ENCODE measurements at regions not wholly inside any gene's neighbourhood (a gene's known extent, or its start where the extent isn't known, plus 50 kb on each side); places are given as distances from the start of the nearest gene placed in this dataset.

DNA sequence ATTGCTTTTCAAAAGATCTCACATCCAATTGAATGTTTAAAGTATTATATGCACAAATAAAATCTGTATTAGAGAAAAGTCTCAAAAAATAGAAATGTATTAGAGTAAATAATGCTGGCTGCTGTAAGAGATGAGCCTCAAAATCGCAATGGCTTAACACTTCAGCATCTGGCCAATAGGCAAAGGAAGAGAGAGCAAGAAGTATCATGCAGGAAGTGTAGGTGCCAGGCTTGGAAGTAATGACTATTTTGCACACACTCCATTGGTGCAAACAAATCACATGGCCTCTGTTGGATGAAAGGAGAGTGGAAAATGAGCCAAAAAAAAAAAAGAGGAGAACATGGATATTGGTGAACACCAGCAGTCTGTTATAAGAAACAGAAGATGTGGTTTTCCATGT lies 193.0 kb upstream of the E2F8 start:
- WGBS (ENCODE audit: insufficient coverage, low coverage, missing lambda C conversion rate) = 0% methylated on average over 1 of the region's 1 CpG
- POLR2A ChIA-PET = no interaction called here
- FAIRE-seq (no peak), ATAC-seq (no peak), DNase-seq (ENCODE audit: extremely low read depth in 1 of 4, low spot score in 3 of 4) (no peak)
- Histone ChIP-seq H3K9me3 (replicated peaks; ENCODE audit: control insufficient read depth, insufficient read depth, low read depth, low read length) (no peaks in the 10 kb centered on the region), H3K79me2 (ENCODE audit: control insufficient read depth, insufficient read depth, low read length) (no peaks in the 10 kb centered on the region), H3K27me3 (ENCODE audit: control insufficient read depth in 2 of 2, insufficient read depth in 2 of 2, low read length in 2 of 2) (peaks cover 6 to 20% of the 10 kb centered on the region in 2 experiments), H3K27ac (ENCODE audit: extremely low read depth, low read depth, low read length) (no peak overlapping the region), H3K4me1 (replicated peaks in 1 of 2; ENCODE audit: control insufficient read depth in 2 of 2, insufficient read depth in 2 of 2, low read length in 2 of 2) (no peaks in the 10 kb centered on the region), H4K20me1 (replicated peaks; ENCODE audit: control insufficient read depth, insufficient read depth, low read length) (no peaks in the 10 kb centered on the region), H2AFZ (ENCODE audit: low read depth, low read length) (no peak overlapping the region), H3K9ac (ENCODE audit: insufficient read depth in 1 of 2, low read depth in 2 of 2, low read length in 2 of 2) (no peak overlapping the region), H3K4me2 (ENCODE audit: insufficient read depth, low read length) (no peak overlapping the region), H3K4me3 (no peak overlapping the region), H3K36me3 (ENCODE audit: control insufficient read depth, insufficient read depth, low read length) (no peaks in the 10 kb centered on the region), H3K9me1 (ENCODE audit: control insufficient read depth, insufficient read depth, low read length) (no peaks in the 10 kb centered on the region)
- BruUV-seq (replicated peaks) = no TSS peak
- intact Hi-C loops (cut with micrococcal nuclease) = no loop called here
- in situ Hi-C loops (cut with MboI) = no loop called here
- no peak for TF ChIP-seq PCBP2 (IDR thresholded peaks at IDR 0.05; ENCODE audit: low read depth, low read length, poor library complexity, severe bottlenecking)
- TF ChIP-seq ZNF695 (CRISPR knock-in tag; IDR thresholded peaks at IDR 0.05) = no peak
- TF ChIP-seq FUS (optimal IDR thresholded peaks at IDR 0.05; ENCODE audit: low read depth, low read length) = no peak
- TF ChIP-seq NBN (IDR thresholded peaks at IDR 0.05; ENCODE audit: low read depth) = no peak
- TF ChIP-seq U2AF1 (optimal IDR thresholded peaks at IDR 0.05; ENCODE audit: low read depth, low read length) = no peak
- TF ChIP-seq, protein P1, sequence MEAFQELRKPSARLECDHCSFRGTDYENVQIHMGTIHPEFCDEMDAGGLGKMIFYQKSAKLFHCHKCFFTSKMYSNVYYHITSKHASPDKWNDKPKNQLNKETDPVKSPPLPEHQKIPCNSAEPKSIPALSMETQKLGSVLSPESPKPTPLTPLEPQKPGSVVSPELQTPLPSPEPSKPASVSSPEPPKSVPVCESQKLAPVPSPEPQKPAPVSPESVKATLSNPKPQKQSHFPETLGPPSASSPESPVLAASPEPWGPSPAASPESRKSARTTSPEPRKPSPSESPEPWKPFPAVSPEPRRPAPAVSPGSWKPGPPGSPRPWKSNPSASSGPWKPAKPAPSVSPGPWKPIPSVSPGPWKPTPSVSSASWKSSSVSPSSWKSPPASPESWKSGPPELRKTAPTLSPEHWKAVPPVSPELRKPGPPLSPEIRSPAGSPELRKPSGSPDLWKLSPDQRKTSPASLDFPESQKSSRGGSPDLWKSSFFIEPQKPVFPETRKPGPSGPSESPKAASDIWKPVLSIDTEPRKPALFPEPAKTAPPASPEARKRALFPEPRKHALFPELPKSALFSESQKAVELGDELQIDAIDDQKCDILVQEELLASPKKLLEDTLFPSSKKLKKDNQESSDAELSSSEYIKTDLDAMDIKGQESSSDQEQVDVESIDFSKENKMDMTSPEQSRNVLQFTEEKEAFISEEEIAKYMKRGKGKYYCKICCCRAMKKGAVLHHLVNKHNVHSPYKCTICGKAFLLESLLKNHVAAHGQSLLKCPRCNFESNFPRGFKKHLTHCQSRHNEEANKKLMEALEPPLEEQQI (IDR thresholded peaks at IDR 0.05) = no peak
- CTCF ChIA-PET (ENCODE audit: low intra/inter-chr PET ratio) = no interaction called here
